Hypothalamus (tissue), 51 donors: ENCODE measurements at regions not wholly inside any gene's neighbourhood (a gene's known extent, or its start where the extent isn't known, plus 50 kb on each side); places are given as distances from the start of the nearest gene placed in this dataset.
"Not testable (repeated sequence)": the region's sequence is repeated elsewhere in the genome, so short reads cannot be mapped to it uniquely, and the experiment has no call there.

Experiments used
- DNase-seq, 51 donors: peaks; one replicate each; lab custom pipeline; 2025; lab: John Stamatoyannopoulos, UW

DNA sequence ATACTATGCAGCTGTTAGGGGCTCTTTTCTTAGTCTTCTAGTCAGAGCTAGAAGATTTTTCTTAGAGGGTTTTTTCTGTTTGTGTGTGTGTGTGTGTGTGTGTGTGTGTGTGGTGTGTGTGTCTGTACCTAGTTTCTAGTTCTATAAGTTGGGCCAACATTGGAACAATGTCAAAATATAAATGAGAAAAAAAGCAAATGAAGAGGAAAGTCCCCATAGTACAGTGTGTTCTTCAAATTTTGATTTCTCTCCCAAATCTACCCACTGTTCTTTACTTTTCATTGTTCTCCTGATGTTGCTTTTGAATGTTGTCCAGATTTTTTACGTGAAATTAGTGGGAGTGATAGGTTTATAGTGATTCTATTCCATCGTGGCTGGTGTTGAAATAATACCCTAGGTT, 2153.4 kb upstream of the RAG2 start:
- DNase-seq, result no peak

DNA sequence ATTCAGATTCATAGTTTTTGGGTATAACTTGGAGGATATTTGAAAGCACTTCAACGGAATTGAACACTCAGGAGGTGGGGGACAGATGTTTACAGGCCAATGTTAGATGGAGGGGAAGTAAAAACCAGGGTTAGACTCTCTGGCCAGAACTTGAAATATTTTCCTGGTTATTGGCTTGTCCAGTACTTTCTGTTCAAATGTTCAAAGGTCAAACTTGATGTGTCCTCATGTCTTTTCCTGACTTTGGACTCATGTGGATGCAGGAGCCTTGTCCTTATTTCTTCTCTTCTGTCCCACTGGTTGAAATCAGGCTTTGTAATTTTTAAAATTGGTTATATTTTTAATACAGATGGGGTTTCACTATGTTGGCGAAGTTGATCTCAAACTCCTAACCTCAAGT, 2148.5 kb upstream of the RAG2 start:
- DNase-seq, result not testable (repeated sequence)

DNA sequence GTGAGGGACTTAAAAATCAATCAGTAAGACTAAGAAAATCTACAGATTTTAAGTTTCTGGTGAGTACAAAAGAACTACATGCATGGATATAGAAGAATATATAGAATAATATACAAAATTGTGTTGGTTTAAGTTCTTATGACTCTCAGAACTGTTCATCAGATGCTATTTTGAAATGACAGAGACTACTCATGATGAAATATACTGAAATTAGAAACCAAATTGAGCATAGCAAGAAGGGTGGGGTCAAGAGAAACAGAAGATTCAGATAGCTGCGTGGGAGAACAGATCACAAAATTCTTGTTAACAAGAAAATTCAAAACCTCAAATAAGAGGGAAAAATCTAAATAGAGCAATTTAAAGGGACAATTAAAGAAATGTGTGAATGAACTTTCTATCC, 2125.3 kb upstream of the RAG2 start:
- no peak for DNase-seq

DNA sequence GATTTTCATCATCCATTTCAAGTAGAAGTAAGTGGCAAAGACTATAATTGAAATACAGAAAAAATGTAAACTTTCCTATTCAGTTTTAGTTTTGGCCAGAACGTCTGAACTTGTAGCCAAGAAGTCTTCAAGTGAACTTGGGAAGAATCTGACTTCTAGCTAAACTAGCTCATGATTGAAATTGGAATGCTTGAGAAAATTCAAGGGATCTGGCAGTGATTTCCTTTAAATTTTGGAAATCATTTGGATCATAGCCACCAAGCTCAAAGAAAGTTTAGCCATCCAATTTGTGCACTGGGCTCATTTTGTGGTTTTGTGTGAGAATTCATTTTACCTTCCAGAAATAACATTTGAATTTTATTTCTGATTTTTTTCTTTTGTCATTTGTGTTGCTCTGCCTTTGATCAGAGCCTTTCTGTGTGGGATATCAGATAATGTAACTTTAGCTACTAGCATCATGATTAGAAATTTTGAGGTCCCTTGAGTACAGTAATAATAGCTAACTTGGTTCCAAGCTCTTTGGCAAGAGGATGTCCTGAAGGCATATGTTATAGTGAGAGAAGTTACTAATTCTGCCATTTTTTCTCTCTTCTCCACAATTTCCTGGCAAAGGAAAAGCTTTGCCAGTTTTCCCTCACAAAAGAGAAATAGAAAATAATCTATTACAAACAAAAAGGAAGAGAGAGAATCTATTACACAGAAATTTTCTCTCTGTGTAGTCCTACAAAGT, 2123.7 kb upstream of the RAG2 start:
- no peak for DNase-seq

DNA sequence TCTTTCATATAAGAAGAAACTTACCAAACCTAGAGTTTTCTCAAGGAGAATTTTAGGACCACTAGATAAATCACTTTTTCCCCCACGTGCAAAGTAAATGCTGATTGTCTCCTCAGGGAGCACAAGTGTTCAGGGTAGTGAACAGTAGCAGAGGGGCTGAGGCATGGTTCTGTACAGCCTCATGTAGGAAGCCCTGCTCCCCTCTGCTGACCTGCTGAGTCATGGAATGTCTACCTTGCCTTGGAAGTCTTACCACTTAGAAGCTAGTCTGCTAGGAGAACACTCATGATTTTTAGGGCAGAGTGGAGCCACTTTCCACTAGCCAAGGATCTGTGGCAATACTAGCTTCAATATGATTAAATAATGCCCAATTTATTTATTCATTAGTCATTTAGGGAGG, 2120.6 kb upstream of the RAG2 start:
- DNase-seq, result no peak

DNA sequence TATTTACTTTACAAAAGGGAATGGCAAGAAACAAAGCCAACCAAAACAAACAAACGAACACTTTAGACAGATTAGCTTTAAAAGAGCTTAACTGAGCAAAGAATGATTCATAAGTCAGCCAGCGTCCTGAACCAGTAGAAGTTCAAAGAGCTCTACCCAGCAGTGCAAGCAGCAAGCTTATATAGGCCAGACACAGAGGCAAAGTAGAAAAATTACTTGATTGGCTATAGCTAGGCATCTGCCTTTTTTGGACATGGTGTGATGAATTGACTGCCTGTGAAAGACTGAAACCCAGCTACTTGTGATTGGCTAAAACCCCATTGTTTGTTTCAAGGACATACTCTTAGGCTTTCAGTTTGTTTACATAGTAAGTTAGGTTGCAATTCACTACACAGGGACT, 2120.0 kb upstream of the RAG2 start:
- DNase-seq, result no peak

DNA sequence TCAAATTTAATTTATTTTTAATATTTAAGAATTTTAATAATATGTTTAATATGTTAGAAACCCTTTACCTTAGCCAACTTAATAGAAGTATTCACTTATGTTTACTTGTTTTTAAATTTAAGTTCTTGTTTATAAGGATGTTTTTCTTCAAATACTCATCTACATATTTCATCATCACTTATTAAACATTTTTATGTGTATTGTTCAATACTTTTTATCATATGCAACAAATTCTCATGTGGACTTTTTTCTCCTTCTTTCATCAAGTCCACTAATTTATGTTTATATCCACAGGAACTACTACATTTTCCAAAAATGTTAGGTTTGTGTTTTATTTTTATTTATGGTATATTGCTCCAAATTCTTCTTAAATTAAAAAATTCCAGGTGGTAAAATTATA, 2113.1 kb upstream of the RAG2 start:
- no peak for DNase-seq

DNA sequence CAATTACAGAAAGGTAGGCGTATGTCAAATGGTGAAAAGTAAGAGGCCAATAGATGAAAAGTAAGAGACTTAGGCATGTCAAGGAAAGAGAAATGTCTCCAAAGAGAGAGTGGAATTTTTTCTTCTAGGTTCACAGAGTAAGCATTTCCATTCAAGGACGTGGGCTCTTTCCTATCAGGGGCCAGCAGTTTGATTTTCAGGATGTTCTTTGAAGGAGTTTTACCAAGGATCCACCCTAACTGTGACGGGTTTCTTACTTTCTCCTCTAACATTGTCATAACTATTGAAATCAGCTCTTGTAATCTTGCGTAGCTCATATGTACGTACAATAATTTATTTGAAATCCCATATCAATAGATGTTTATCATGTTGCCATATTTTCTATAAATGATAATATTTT, 2112.2 kb upstream of the RAG2 start:
- DNase-seq, result no peak

DNA sequence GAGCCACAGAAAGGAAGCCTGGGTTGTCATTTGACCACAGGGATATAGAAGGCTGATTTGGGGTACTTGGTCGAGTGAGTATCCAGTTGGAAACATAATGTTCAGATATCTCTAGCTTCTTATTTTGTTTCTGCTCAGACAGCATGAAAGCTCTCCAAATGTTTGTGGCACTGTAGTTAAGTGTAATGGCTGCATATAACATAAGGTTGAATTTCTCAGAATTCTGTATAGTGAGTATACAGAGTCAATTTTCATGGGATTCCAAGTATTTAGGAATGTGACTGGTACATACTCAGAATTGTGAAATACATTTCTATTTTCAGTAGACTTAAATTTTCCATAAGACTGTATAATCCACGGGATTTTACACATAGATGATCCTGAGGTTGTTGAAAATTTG, 2102.1 kb upstream of the RAG2 start:
- no peak for DNase-seq

DNA sequence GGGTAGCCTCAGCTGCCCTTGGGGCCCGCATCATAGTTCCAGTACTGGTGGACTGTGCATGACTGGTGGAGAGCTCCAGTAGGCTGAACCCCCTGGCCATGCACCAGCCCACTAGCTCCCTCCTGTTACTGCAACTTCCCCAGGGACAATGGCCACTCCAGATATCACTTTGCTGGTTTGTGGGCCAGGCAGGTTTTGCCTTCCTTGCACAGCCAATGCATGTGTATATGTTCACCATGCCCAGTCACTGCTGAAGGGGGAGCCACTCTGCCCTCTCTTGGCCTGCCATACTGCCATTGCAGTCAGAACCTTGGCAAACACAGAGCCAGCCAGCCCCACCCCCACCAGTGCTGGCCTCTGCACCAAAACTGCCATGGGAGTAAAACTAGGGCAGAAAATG, 2095.3 kb upstream of the RAG2 start:
- no peak for DNase-seq

DNA sequence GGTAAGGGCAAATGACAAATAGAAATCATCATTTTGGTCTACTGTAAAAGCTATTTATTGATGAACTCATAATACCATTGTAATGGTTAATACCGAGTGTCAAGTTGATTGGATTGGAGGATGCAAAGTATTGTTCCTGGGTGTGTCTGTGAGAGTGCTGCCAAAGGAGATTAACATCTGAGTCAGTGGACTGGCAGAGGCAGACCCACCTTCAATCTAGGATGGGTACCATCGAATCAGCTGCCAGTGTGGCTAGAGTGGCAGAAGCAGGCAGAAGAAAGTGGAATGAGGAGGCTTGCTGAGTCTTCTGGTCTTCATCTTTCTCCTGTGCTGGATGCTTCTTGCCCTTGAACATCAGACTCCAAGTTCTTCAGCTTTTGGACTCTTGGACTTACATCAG, 2092.2 kb upstream of the RAG2 start:
- DNase-seq, result not testable (repeated sequence)

DNA sequence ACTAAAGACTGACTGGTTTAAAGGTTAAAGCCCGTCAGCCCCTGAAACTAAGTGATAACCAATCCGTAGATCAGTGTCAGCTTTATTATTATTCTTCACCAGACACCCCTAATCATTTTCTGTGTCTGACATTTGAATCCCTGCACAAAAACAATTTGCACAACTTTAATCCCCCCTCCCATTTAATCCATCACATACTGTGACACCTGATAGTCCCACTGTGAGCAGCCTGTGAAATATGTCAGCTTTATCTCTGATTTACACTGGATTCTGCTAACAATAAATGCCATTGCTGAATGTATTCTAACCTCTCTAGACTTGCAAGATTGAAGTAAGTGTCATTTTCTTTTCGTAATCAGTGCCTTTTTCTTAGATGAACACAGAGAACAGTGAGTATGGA, 2089.0 kb upstream of the RAG2 start:
- no peak for DNase-seq

DNA sequence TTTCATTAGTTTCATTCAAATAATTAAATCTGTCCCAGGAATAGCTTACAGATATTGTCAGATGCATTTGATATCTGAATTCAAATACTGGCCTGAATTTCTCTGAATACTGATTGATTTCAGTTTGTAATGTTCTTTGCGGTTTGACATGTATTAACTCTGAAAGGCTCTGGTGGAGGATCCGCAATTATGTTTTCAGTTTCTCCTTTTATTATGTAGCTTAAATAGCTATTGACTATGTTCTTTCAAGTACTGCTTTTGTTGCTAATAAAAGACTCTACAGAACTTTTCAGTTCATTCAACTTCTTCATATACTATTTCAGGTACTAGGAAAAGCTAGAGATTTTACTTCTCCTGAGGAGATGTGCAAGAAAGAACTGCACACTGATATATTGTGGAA, 2085.4 kb upstream of the RAG2 start:
- DNase-seq, result no peak

DNA sequence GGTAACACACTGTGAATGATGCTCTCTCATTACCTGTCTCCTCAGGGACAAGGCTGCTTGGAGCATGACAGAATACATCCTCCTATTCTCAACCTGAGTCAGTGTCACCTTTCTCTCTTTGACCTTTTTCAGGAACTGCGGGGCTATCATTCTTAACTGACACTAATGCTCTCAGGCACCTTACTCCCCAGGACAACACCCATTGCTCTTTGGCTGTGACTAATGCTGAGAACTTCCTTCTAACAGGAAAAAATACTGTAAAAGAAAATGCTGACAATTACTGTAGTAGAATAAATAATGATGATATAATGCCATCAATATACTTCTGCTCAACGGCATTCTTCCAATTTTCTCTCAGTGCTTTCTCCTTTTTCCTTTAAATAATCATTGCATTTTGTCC, 2082.7 kb upstream of the RAG2 start:
- DNase-seq, result no peak

DNA sequence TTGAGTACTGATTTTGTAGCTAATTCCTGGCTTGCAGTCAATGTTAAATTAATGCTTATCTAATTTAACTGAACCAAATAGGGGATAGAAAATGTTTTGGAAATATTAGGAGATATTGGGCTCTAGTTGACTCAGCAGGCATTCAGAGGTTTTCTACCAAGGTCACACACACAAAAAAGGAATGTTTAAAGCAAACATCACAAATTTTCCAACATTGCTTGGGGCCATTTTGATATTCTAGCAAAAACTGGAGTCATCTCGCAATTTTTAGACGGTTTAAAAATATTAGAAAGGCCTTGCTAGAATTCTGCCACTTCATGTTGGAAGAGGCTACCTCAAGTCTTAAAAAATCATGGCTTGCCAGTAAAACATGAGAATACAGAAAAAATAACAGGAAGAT, 2082.1 kb upstream of the RAG2 start:
- DNase-seq, result no peak

DNA sequence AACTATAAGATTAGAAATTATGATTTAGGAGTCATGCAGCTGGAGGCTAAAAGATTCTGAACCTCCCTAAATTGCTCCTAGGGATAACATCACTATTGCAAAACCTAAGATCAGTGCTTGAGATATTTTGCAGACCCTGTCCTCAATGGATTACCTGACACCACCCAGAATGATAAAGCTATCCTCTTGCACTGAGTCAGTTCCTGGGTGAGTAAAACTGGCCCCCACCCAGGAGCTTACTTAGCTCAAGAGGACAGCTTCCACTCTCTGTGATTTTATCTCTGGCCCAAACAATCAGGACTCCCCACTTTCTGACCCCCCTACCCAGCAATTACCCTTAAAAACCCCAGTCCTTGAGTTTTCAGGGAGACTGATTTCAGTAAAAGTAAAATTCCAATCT, 2074.4 kb upstream of the RAG2 start:
- no peak for DNase-seq

DNA sequence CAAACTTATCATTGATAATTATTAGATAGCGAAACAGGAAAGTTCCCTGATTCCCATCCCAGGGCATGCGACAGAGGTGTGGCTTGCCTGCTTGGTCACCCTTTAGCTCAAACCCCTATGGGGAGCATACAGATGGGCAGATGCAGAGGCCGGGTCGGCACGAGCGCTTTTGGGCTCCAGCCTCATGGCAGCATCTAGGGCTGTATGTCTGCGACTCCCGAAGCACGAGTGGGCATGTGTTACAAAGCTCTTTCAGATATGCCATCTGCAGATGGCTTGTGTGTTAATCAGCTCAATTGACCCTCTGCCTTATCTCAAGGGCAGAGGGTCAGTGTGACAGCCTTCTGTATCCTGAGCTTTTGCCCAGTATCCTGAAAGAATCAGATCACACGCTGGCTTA, 2069.3 kb upstream of the RAG2 start:
- no peak for DNase-seq

DNA sequence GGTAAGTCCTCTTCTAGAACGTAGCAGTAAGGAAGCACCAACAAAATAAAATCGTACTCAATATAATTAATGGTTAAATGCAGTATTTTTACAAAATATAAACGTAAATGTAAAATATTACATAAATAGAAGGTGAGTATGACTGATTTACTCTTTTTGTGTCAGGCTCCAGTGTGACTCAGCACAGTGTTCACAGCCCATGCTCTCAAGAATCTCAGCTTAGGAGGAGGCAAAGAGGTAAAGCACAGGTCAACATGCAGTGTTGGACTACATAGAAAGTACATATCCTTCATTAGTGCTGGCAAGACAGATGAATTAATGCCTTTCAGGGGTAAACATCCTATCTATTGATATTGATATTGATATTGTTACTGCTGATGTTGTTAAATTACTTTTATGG, 2050.6 kb upstream of the RAG2 start:
- no peak for DNase-seq

DNA sequence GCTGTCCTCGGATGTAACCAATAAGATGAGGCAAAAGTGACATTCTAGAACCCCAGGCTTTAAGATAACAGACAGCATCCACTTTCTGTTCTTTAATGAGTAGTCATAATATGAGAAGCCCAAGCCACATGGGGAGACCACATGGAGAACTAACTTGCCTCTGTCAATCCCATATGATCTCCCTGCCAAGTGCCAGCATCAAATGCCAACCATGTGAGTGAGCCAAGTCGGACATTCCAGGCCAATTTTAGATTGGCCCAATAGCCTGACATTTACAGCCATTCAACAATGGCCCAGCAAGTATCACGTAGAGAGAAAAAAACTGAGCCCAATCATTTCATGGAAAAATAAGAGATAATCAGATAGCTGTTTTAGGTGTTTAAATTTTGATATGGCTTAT, 2048.3 kb upstream of the RAG2 start:
- DNase-seq, result no peak

DNA sequence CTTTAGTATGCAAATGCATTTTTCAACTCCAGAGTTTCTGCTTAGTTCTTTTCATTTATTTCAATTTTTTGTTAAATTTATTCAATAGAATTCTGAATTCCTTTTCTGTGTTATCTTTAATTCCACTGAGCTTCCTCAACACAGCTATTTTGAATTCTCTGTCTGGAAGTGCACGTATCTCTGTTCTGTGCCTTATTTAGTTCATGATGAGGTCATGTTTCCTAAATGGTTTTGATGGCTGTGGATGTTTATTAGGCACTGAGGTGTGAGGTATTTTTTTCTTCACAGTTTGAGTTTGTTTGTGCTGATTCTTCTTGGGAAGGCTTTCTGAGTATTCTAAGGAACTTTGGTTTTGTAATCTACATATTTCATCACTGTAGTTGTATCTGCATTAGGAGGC, 2042.8 kb upstream of the RAG2 start:
- no peak for DNase-seq

DNA sequence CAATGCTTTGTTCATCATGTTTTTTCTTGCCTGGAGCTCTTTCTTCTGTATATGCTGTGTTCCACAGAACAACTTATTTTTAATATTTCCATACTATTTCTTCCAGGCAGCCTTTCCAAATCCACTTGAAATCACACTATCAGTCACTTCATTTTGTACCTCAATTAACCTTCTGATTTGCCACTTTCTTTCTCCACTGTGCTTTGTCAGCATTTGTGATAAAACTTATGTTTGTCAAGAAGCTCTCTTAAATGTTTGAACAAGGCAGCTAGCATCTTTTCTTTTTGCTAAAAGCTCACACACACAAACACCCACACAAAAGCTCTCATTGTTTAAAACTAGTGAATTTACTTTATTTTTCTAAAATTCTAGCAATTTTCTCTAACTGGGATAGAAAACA, 2014.7 kb upstream of the RAG2 start:
- DNase-seq, result no peak

DNA sequence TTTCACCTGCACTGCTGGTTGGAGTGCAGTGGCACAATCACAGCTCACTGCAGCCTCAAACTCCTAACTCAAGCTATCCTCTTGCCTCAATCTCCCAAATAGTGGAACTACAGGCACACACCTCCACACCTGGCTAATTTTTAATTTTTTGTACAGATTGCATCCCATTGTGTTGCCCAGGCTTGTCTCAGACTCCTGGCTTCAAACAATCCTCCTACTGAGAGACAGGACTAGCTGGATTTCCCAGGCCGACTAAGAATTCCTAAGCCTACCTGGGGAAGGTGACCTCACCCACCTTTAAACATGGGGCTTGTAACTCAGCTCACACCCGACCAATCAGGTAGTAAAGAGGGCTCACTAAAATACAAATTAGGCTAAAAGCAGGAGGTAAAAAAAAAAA, 2003.3 kb upstream of the RAG2 start:
- not testable (repeated sequence) for DNase-seq

DNA sequence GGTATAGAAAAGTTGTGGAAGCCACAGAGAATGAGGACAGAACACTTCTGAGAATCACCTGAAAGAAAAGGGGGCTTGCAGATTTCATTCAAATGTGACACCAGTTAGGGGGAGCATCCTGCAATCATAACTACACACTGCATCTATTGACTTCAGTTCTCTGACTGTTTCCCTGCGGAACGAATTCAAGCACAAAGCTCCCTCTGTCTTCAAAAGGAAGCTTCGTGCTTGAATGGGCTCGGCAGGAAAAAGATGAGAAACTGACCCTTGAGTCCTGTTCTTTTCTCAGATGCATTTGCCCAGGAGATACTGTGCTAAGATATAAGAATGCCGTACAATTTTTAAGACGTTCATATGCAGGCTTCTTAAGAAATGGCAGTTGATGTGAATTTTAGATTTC, 2000.4 kb upstream of the RAG2 start:
- peak in 2 of 51 donors; percentile 1 for DNase-seq
